Osteoblast (primary cell): ENCODE measurements at regions not wholly inside any gene's neighbourhood (a gene's known extent, or its start where the extent isn't known, plus 50 kb on each side); places are given as distances from the start of the nearest gene placed in this dataset.
A peak's percentile ranks its signal among the peaks of the same experiment; 100 is the strongest.

ENCODE experiments used
- DNase-seq: peaks from one replicate; pipeline ENCODE4 v3.0.0; 2011; ENCODE audit warnings: low spot score, mixed read lengths; ENCODE audit not compliant: insufficient read length; ENCODE audit errors: missing footprints
- H2AFZ ChIP-seq: 2 replicates; pipeline ENCODE4 v1.6.0; 2011; ENCODE audit warnings: mild to moderate bottlenecking, low read length
- H3K27ac ChIP-seq: 2 replicates; pipeline ENCODE4 v1.5.1; 2011; ENCODE audit warnings: mild to moderate bottlenecking, low read depth, low read length, moderate library complexity
- H3K27me3 ChIP-seq: 2 replicates; pipeline ENCODE4 v1.6.0; 2012; ENCODE audit warnings: mild to moderate bottlenecking, control low read depth, inconsistent platforms, low read length, moderate library complexity; ENCODE audit not compliant: insufficient read depth
- H3K36me3 ChIP-seq: 2 replicates; pipeline ENCODE4 v1.5.1; 2011; ENCODE audit warnings: mild to moderate bottlenecking, low read length, control low read depth, moderate library complexity; ENCODE audit not compliant: insufficient read depth
- H3K4me1 ChIP-seq: 2 replicates; pipeline ENCODE4 v1.5.1; 2011; ENCODE audit warnings: mild to moderate bottlenecking, low read length, control low read depth, moderate library complexity; ENCODE audit not compliant: insufficient read depth
- H3K4me2 ChIP-seq: 2 replicates; pipeline ENCODE4 v1.6.0; 2011; ENCODE audit warnings: mild to moderate bottlenecking, low read length; ENCODE audit not compliant: insufficient read depth
- H3K4me3 ChIP-seq: fragments of 200-600 bp; sonication (generic); 3 replicates; pipeline ENCODE4 v1.5.1; 2012; ENCODE audit warnings: mild to moderate bottlenecking, low read length, inconsistent platforms; ENCODE audit not compliant: insufficient read depth
- H3K79me2 ChIP-seq: 2 replicates; pipeline ENCODE4 v1.6.0; 2012; ENCODE audit warnings: mild to moderate bottlenecking, low read length, control low read depth, inconsistent platforms; ENCODE audit not compliant: insufficient read depth
- H3K9me3 ChIP-seq: 2 replicates; pipeline ENCODE4 v1.5.1; 2011; ENCODE audit warnings: low read depth, low read length, control low read depth
- H4K20me1 ChIP-seq: 2 replicates; pipeline ENCODE4 v1.6.0; 2012; ENCODE audit warnings: mild to moderate bottlenecking, low read length, control low read depth; ENCODE audit not compliant: insufficient read depth
- TF ChIP-seq, protein P1 (sequence below): IDR thresholded peaks from 2 replicates; pipeline ENCODE4 v1.5.1; 2011; ENCODE audit warnings: mild to moderate bottlenecking, low read depth, low read length, moderate library complexity; ENCODE audit errors: extremely low read depth

DNA sequence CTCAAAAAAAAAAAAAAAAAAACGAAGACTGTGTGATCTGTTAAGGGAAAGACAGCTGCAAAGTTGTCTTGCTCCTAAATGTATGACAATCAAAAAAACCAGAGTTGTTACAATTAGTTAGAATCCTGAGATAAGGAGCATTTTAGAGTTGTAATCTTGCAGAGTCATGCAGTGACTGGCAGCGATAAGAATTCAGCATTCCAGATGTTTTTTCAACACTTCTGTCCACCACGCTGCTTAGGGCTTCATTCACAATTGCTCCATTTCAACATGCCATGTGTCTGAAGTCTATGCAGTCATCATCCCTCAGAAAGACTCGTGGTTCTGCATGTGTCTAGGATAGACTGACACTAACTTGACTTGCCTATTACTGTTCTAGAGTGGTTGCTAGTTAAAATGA is 102.4 kb upstream of the BACE2 start:
- no peak overlapping the region for H2AFZ ChIP-seq
- no peak for DNase-seq

DNA sequence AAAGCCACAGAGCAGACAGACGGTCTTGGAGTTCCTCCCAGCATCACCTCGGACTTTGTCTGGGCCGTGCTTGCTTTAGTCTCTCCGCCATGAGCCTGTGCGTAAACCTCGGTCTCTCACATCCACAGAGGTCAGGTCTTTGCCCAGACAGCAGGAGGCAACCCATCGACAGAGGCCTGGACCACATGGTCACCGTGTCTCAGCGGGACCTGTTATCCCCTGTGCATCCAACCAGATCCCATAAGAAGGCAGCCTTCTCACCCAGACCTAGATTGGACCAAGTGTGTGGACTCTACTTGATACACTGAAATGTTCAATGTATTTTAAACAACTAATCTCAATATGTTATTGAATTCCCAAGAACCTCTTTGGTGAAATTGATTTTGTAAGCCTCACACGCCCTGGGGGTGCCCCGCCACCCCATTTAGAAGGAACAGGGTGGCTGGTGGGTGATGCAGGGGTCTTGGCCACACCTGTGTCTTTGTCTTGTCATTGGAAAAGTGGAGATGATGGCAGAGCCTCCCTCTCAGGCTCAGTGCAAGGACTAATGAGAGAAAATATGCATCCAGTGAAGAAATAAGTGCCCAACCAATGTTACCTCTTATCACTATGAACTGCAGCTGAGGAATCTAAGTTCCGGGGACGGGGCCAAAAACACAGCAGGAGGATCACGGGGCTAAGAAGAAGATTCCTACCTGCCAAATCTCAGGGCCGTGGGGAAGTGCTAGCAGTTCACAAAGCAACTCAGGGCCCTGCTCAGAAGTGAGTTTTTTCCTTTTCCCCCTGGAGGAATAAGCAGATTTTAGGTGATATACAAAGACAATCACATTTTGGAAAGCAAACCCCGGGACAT is 101.6 kb upstream of the BACE2 start:
- no peak overlapping the region for H3K4me3 ChIP-seq
- H3K36me3 ChIP-seq, result no peaks in the 10 kb centered on the region
- no peak overlapping the region for H3K4me2 ChIP-seq
- H2AFZ ChIP-seq, result no peak overlapping the region
- no peak for DNase-seq
- H3K27me3 ChIP-seq, result no peaks in the 10 kb centered on the region
- TF ChIP-seq, protein P1, sequence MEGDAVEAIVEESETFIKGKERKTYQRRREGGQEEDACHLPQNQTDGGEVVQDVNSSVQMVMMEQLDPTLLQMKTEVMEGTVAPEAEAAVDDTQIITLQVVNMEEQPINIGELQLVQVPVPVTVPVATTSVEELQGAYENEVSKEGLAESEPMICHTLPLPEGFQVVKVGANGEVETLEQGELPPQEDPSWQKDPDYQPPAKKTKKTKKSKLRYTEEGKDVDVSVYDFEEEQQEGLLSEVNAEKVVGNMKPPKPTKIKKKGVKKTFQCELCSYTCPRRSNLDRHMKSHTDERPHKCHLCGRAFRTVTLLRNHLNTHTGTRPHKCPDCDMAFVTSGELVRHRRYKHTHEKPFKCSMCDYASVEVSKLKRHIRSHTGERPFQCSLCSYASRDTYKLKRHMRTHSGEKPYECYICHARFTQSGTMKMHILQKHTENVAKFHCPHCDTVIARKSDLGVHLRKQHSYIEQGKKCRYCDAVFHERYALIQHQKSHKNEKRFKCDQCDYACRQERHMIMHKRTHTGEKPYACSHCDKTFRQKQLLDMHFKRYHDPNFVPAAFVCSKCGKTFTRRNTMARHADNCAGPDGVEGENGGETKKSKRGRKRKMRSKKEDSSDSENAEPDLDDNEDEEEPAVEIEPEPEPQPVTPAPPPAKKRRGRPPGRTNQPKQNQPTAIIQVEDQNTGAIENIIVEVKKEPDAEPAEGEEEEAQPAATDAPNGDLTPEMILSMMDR, result no peak
- H3K4me1 ChIP-seq, result no peaks in the 10 kb centered on the region
- no peaks in the 10 kb centered on the region for H3K9me3 ChIP-seq
- H3K27ac ChIP-seq, result no peak overlapping the region
- no peaks in the 10 kb centered on the region for H3K79me2 ChIP-seq
- no peaks in the 10 kb centered on the region for H4K20me1 ChIP-seq

More for the DNA sequence above, 102.4 kb upstream of the BACE2 start:
- Histone ChIP-seq H3K36me3 (no peaks in the 10 kb centered on the region), H3K27ac (no peak overlapping the region), H4K20me1 (no peaks in the 10 kb centered on the region), H3K9me3 (no peaks in the 10 kb centered on the region), H3K27me3 (no peaks in the 10 kb centered on the region), H3K4me3 (no peak overlapping the region), H3K4me2 (no peak overlapping the region), H3K4me1 (no peaks in the 10 kb centered on the region), H3K79me2 (no peaks in the 10 kb centered on the region)
- TF ChIP-seq, protein P1, result no peak

DNA sequence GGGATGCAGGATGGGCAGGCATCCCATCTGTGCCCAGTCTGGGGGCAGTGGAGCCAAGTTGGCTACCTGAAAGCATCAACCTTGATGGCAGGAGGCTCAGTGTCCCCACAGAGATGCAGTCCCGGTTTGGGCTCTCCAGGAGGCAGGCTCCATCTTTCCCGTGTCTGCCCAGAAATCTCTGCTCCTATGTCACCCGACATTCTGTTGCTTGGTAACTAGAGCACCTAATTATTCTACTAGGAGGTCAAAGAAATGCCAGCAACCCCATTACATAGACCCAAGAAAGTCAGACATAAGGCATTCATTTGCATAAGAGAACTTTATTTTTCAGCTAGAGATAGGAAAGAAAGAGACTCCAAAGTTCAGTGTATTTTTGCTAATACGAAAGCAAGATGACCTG is 100.3 kb upstream of the BACE2 start:
- H3K4me2 ChIP-seq, result no peak overlapping the region

DNA sequence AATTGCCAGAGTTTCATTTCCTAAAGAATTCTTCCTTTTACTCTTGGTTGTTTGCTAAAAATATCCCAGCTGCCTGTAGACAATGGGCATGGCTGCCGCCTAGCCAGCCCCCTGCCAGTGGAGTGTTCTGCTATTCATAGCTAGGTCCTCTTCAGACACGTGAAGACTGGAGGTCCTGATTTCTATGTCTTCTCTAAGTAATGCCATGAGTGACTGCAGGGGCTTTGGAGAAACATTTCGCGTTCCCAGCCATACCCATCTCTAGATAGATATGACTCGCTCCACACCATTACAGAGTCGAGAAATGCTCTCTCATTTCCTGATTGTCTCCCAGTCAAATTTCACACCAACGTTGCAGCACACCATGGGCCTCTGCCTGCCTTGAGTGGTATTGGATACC is 99.5 kb upstream of the BACE2 start:
- Histone ChIP-seq H4K20me1 (no peaks in the 10 kb centered on the region), H3K27me3 (no peaks in the 10 kb centered on the region), H2AFZ (peak overlapping the region; percentile 51), H3K9me3 (no peaks in the 10 kb centered on the region), H3K36me3 (no peaks in the 10 kb centered on the region), H3K4me2 (peak overlapping the region; percentile 39), H3K4me3 (no peak overlapping the region), H3K27ac (no peak overlapping the region), H3K79me2 (no peaks in the 10 kb centered on the region), H3K4me1 (no peaks in the 10 kb centered on the region)
- no peak for DNase-seq
- TF ChIP-seq, protein P1, result no peak

More for the DNA sequence above, 100.3 kb upstream of the BACE2 start:
- Histone ChIP-seq H3K27me3 (no peaks in the 10 kb centered on the region), H3K36me3 (no peaks in the 10 kb centered on the region), H2AFZ (no peak overlapping the region), H3K4me1 (no peaks in the 10 kb centered on the region), H3K4me3 (no peak overlapping the region), H3K9me3 (no peaks in the 10 kb centered on the region), H3K27ac (no peak overlapping the region), H3K79me2 (no peaks in the 10 kb centered on the region), H4K20me1 (no peaks in the 10 kb centered on the region)
- TF ChIP-seq, protein P1, result no peak
- DNase-seq, result no peak
